B cell (primary cell): ENCODE measurements at regions not wholly inside any gene's neighbourhood (a gene's known extent, or its start where the extent isn't known, plus 50 kb on each side); places are given as distances from the start of the nearest gene placed in this dataset.

Experiments
- ATAC-seq: fragments of 200-7000 bp; cut with Tn5 transposase; one replicate; pipeline ENCODE4 v1.10.0; 2021; ENCODE audit warnings: low read depth, mild to moderate bottlenecking, moderate number of reproducible peaks, moderate library complexity
- CTCF ChIA-PET: fragments of 350-600 bp; sonication (Branson Sonifier 250); formaldehyde crosslinking; loops from one replicate; lab custom pipeline; 2021; ENCODE audit warnings: antibody characterized with exemption, inconsistent platforms; lab: Charles Lee
- POLR2A ChIA-PET: fragments of 350-600 bp; sonication (Branson Sonifier 250); formaldehyde crosslinking; loops from one replicate; lab custom pipeline; 2021; ENCODE audit warnings: antibody characterized with exemption; lab: Charles Lee
- DNase-seq: peaks from one replicate; pipeline ENCODE4 v3.0.0; 2013
- H2AFZ ChIP-seq: 2 replicates; pipeline ENCODE4 v1.6.1; 2012; ENCODE audit warnings: mild to moderate bottlenecking, low read depth, low read length; ENCODE audit not compliant: insufficient read depth, poor library complexity, severe bottlenecking
- H3K27ac ChIP-seq, 2 donors: 1 replicate in 1 of 2; 2 replicates in 1 of 2; pipeline ENCODE4 v1.5.1; 2012 to 2013; ENCODE audit warnings: low read length in 2 of 2, mild to moderate bottlenecking in 2 of 2, moderate library complexity in 1 of 2
- H3K27me3 ChIP-seq, 4 experiments: fragments of 200-600 bp in 1 of 4; sonication (generic) in 1 of 4; replicated peaks in 1 of 4; 1 replicate in 2 of 4; 2 replicates in 2 of 4; pipeline versions ENCODE4 v1.6.1 to v1.7.0; 2013 to 2016; ENCODE audit warnings: low read length in 3 of 4, mild to moderate bottlenecking in 2 of 4, mixed read lengths in 1 of 4, moderate library complexity in 1 of 4; ENCODE audit not compliant: insufficient read depth in 4 of 4, control insufficient read depth in 3 of 4; ENCODE audit errors: control extremely low read depth in 1 of 4
- H3K36me3 ChIP-seq, 2 experiments: replicated peaks in 1 of 2; 1 replicate in 1 of 2; 2 replicates in 1 of 2; pipeline versions ENCODE4 v1.6.1 to v1.7.1; 2013; ENCODE audit warnings: low read length in 1 of 2; ENCODE audit not compliant: insufficient read depth in 2 of 2, control insufficient read depth in 1 of 2; ENCODE audit errors: control extremely low read depth in 1 of 2, extremely low read depth in 1 of 2
- H3K4me1 ChIP-seq, 2 donors: fragments of 200-600 bp in 1 of 2; sonication (generic) in 1 of 2; 1 replicate in 1 of 2; 2 replicates in 1 of 2; pipeline versions ENCODE4 v1.5.1 to v1.6.1; 2013 to 2017; ENCODE audit warnings: low read length in 2 of 2; ENCODE audit not compliant: control insufficient read depth in 2 of 2, insufficient read depth in 2 of 2
- H3K4me2 ChIP-seq: replicated peaks from 2 replicates; pipeline ENCODE3; 2012; ENCODE audit warnings: mild to moderate bottlenecking, low read depth, low read length; ENCODE audit not compliant: poor library complexity, severe bottlenecking
- H3K4me3 ChIP-seq, 5 experiments: fragments of 200-600 bp in 1 of 5; sonication (generic) in 1 of 5; 1 replicate in 3 of 5; 2 replicates in 2 of 5; pipeline versions ENCODE4 v1.5.1 to v1.7.0; 2011 to 2016; ENCODE audit warnings: low read length in 4 of 5, mild to moderate bottlenecking in 4 of 5, low read depth in 2 of 5, control low read depth in 1 of 5, moderate library complexity in 1 of 5; ENCODE audit not compliant: insufficient read depth in 1 of 5; ENCODE audit errors: control extremely low read depth in 1 of 5, extremely low read depth in 1 of 5
- H3K79me2 ChIP-seq: fragments of 200-600 bp; sonication (generic); one replicate; pipeline ENCODE4 v1.6.0; 2016; ENCODE audit warnings: low read length; ENCODE audit not compliant: control insufficient read depth, insufficient read depth
- H3K9ac ChIP-seq: fragments of 200-600 bp; sonication (generic); 2 replicates; pipeline ENCODE4 v1.6.1; 2017; ENCODE audit warnings: mild to moderate bottlenecking, low read length, moderate library complexity
- H3K9me3 ChIP-seq, 3 donors: one replicate each; pipeline versions ENCODE4 v1.6.1 to v1.7.1; 2013; ENCODE audit warnings: low read length in 2 of 3; ENCODE audit not compliant: control insufficient read depth in 2 of 3, insufficient read depth in 1 of 3; ENCODE audit errors: control extremely low read depth in 1 of 3
- H4K20me1 ChIP-seq: 2 replicates; pipeline ENCODE4 v1.6.0; 2012; ENCODE audit warnings: mild to moderate bottlenecking, low read length; ENCODE audit not compliant: insufficient read depth, control insufficient read depth, poor library complexity, severe bottlenecking
- H3K27ac Mint-ChIP-seq: one replicate; pipeline ENCODE4 v1.8.0; 2021; ENCODE audit warnings: mixed read lengths
- H3K27me3 Mint-ChIP-seq: one replicate; pipeline ENCODE4 v1.8.0; 2021; ENCODE audit warnings: mixed read lengths
- H3K4me1 Mint-ChIP-seq: one replicate; pipeline ENCODE4 v1.8.0; 2021; ENCODE audit warnings: mixed read lengths
- H3K4me3 Mint-ChIP-seq: one replicate; pipeline ENCODE4 v1.8.0; 2021; ENCODE audit warnings: mixed read lengths
- H3K9me3 Mint-ChIP-seq: one replicate; pipeline ENCODE4 v1.8.0; 2022; ENCODE audit warnings: mixed read lengths; ENCODE audit not compliant: insufficient read depth
- EZH2 ChIP-seq: IDR thresholded peaks from 2 replicates; pipeline ENCODE4 v1.6.1; 2012; ENCODE audit warnings: borderline replicate concordance, low read depth, mild to moderate bottlenecking, moderate library complexity, low read length; ENCODE audit not compliant: insufficient read depth, poor library complexity, severe bottlenecking
- WGBS: methylation state at CpG from one replicate; pipeline ENCODE4 v1.1.5; 2013; ENCODE audit warnings: missing lambda C conversion rate; ENCODE audit not compliant: insufficient coverage; 5-methylcytosine and 5-hydroxymethylcytosine counted together
- intact Hi-C: fragments of 100-400 bp; cut with micrococcal nuclease; formaldehyde crosslinking; loops from one replicate; pipeline ENCODE4 v1.10.0; 2022
- TF ChIP-seq, protein P1 (sequence below): fragments of 200-600 bp; IDR thresholded peaks from one replicate; pipeline ENCODE4 v1.8.0; 2022; ENCODE audit warnings: antibody characterized with exemption, mild to moderate bottlenecking

DNA sequence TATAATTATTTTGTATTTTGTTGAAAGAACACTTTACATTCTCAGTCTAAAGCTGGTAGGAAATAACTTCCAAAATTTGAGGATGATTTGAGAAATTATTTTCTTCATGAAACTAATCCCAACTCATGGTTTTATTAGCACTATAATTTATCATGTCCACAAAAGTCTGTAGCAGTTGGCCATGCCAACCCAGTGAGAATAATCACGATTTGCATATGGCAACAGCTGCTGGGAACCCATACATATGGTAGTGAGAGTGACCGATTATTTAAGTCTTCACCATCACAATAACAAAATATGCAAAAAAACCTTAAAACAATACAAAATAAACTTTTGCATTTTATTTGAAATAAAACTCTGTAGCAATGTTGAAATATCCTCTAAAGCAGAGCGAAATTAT is 445.9 kb upstream of the ANO3 start:
- POLR2A ChIA-PET = no interaction called here
- no peaks in the 10 kb centered on the region for H3K9me3 Mint-ChIP-seq
- H3K79me2 ChIP-seq = no peaks in the 10 kb centered on the region
- TF ChIP-seq EZH2 = no peak
- TF ChIP-seq, protein P1, sequence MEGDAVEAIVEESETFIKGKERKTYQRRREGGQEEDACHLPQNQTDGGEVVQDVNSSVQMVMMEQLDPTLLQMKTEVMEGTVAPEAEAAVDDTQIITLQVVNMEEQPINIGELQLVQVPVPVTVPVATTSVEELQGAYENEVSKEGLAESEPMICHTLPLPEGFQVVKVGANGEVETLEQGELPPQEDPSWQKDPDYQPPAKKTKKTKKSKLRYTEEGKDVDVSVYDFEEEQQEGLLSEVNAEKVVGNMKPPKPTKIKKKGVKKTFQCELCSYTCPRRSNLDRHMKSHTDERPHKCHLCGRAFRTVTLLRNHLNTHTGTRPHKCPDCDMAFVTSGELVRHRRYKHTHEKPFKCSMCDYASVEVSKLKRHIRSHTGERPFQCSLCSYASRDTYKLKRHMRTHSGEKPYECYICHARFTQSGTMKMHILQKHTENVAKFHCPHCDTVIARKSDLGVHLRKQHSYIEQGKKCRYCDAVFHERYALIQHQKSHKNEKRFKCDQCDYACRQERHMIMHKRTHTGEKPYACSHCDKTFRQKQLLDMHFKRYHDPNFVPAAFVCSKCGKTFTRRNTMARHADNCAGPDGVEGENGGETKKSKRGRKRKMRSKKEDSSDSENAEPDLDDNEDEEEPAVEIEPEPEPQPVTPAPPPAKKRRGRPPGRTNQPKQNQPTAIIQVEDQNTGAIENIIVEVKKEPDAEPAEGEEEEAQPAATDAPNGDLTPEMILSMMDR = no peak
- no peak overlapping the region for H2AFZ ChIP-seq
- H3K27me3 Mint-ChIP-seq = no peaks in the 10 kb centered on the region
- no peaks in the 10 kb centered on the region for H3K27me3 ChIP-seq
- no peak overlapping the region for H3K27ac Mint-ChIP-seq
- H3K36me3 ChIP-seq = no peaks in the 10 kb centered on the region
- intact Hi-C loops = no loop called here
- H4K20me1 ChIP-seq = no peaks in the 10 kb centered on the region
- H3K27ac ChIP-seq = no peak overlapping the region
- H3K4me3 ChIP-seq = no peak overlapping the region
- H3K4me1 Mint-ChIP-seq = no peaks in the 10 kb centered on the region
- DNase-seq = no peak
- ATAC-seq = no peak
- H3K4me2 ChIP-seq = no peak overlapping the region
- H3K4me3 Mint-ChIP-seq = no peak overlapping the region
- WGBS = no CpG with 5 or more reads among the region's 3 CpGs
- H3K9ac ChIP-seq = no peak overlapping the region
- no peaks in the 10 kb centered on the region for H3K9me3 ChIP-seq
- CTCF ChIA-PET = no interaction called here
- H3K4me1 ChIP-seq = no peaks in the 10 kb centered on the region

DNA sequence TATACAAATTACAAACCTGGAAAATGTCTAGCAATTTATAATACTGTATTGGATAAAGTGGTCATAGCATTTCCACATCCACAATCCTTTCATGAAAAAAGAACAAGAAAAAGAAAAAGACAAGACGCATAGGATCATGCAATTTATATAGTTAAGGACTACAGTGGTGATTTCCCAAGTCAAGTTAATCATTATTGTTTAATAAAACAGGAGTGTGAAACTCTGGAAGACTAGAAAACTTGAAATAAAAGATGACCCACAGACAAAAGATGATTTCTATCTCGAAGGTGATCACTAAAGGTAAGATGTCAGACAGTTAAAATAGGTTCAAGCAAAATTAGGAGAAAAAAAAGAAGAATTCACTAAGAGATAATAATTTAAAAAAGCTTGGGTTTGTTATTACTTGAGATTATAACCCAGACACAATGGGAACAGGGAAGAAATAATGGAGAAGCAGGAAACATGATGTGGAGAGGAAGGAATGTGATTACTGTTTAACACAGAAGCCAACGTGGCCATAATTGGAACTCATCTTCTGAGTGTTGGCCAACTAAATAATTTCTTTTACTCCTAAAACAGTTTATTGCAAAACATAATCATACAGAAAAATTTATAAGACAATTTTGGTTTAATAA is 441.2 kb upstream of the ANO3 start:
- H3K79me2 ChIP-seq = no peaks in the 10 kb centered on the region
- no peak overlapping the region for H3K4me3 ChIP-seq
- H3K9me3 ChIP-seq = no peaks in the 10 kb centered on the region
- no peak overlapping the region for H3K9ac ChIP-seq
- Mint-ChIP-seq H3K4me1 (no peaks in the 10 kb centered on the region), H3K4me3 (no peak overlapping the region), H3K27ac (no peak overlapping the region), H3K27me3 (no peaks in the 10 kb centered on the region), H3K9me3 (no peaks in the 10 kb centered on the region)
- ChIA-PET POLR2A (no interaction called here), CTCF (no interaction called here)
- TF ChIP-seq, protein P1 = no peak
- TF ChIP-seq EZH2 = no peak
- H3K27ac ChIP-seq = no peak overlapping the region
- no peak overlapping the region for H2AFZ ChIP-seq
- H3K4me1 ChIP-seq = no peaks in the 10 kb centered on the region
- H4K20me1 ChIP-seq = no peaks in the 10 kb centered on the region
- no CpG with 5 or more reads among the region's 3 CpGs for whole genome bisulfite sequencing
- H3K27me3 ChIP-seq = no peaks in the 10 kb centered on the region
- H3K36me3 ChIP-seq = no peaks in the 10 kb centered on the region
- no peak overlapping the region for H3K4me2 ChIP-seq
- intact Hi-C loops = no loop called here
- ATAC-seq (no peak), DNase-seq (no peak)
